ENCODE measurements at regions not wholly inside any gene's neighbourhood (a gene's known extent, or its start where the extent isn't known, plus 50 kb on each side); places are given as distances from the start of the nearest gene placed in this dataset.

DNA sequence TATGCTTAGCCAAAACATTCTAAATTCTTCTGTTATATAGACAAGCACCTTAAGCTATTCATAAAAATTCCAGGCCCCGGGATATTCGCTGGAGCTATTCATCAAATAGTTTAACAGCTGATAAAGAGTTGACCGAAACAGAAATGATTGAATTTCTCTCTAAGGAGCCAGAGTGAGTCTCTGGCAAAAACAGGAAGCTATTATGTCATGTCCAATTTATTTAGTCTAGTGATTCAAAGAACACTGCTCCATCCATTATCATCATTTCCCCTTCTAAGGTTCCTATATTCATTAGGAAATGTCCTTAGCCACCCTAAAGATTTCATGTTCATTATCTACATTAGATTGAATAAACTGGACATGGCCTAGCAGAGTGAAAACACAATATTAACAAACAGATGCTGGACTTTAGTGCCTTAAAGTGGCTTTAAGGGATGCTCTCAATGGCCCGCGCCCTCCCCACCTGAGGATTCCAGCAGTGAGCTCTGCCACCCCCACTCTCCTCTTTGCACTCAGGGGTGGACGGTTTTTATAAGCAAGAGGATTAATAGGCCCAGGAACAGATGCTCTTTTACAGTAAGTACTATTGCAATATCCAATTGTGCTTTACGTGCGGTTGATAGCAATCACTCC lies 122.1 kb upstream of the RGS1 start:
- H4K8ac ChIP-seq (ENCODE audit: low read length), result no peak overlapping the region
- H4K91ac ChIP-seq (ENCODE audit: low read length), result no peak overlapping the region
- no peak overlapping the region for H2BK120ac ChIP-seq (ENCODE audit: low read depth, low read length)
- no peak overlapping the region for H3K9ac ChIP-seq (ENCODE audit: low read length)
- H2BK12ac ChIP-seq (ENCODE audit: low read length in 2 of 2), result no peak overlapping the region
- H2AK5ac ChIP-seq (ENCODE audit: low read length, severe bottlenecking), result no peak overlapping the region
- no peak overlapping the region for H3K14ac ChIP-seq (ENCODE audit: low read length in 2 of 2)
- H2BK5ac ChIP-seq (ENCODE audit: low read depth, low read length, poor library complexity, severe bottlenecking), result no peak overlapping the region
- no peak overlapping the region for H2BK15ac ChIP-seq (ENCODE audit: low read depth, poor library complexity, severe bottlenecking)
- H3K18ac ChIP-seq (ENCODE audit: low read depth in 1 of 2, low read length in 2 of 2), result no peak overlapping the region
- H3K4me3 ChIP-seq (ENCODE audit: insufficient read depth in 1 of 2, low read depth in 1 of 2, low read length in 2 of 2), result no peak overlapping the region
- DNase-seq, result no peak
- H3K23ac ChIP-seq (ENCODE audit: low read length in 2 of 2), result no peak overlapping the region
- no peaks in the 10 kb centered on the region for H3K4me1 ChIP-seq (ENCODE audit: control insufficient read depth, insufficient read depth, low read depth, low read length)
- H3K4ac ChIP-seq (ENCODE audit: low read depth in 1 of 2, low read length in 2 of 2), result no peak overlapping the region
- WGBS, result 33% methylated on average over 1 of the region's 8 CpGs
- H3K36me3 ChIP-seq (ENCODE audit: control insufficient read depth in 1 of 2, insufficient read depth in 2 of 2, low read depth in 1 of 2, low read length in 2 of 2), result no peaks in the 10 kb centered on the region
- no peak overlapping the region for H3K4me2 ChIP-seq (ENCODE audit: low read length, poor library complexity, severe bottlenecking)
- H3K27me3 ChIP-seq (ENCODE audit: control insufficient read depth in 1 of 2, insufficient read depth in 1 of 2, low read length in 2 of 2), result no peaks in the 10 kb centered on the region
- no peaks in the 10 kb centered on the region for H3K9me3 ChIP-seq (ENCODE audit: control insufficient read depth, low read length)
- no peak overlapping the region for H3K27ac ChIP-seq (ENCODE audit: low read length, poor library complexity, severe bottlenecking)
- no peak overlapping the region for H2AFZ ChIP-seq (ENCODE audit: low read depth, low read length)
- H3K79me1 ChIP-seq (replicated peaks; ENCODE audit: low read length, poor library complexity, severe bottlenecking), result no peaks in the 10 kb centered on the region

DNA sequence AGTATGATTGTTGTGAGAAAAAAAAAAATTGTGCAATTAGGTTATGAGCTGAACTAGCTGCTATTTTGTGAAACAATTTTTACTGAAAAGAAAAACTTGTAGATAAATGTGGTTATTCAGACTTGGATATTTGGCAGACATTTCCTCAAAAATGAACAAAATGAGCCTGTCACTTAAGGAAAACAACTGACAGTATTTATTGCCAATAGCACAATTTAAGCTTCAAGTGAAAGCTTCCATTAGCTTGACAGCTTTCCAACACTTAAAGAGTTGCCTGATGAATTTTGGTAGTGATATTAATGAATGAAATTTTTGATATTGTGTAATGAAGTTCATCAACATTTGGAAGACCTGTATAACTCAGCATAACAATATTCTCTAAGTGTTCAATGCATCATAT lies 116.1 kb upstream of the RGS1 start:
- Histone ChIP-seq H4K91ac (ENCODE audit: low read length) (no peak overlapping the region), H3K9ac (ENCODE audit: low read length) (no peak overlapping the region), H2BK15ac (ENCODE audit: low read depth, poor library complexity, severe bottlenecking) (no peak overlapping the region), H2BK5ac (ENCODE audit: low read depth, low read length, poor library complexity, severe bottlenecking) (no peak overlapping the region), H3K4ac (ENCODE audit: low read depth in 1 of 2, low read length in 2 of 2) (no peak overlapping the region), H2BK120ac (ENCODE audit: low read depth, low read length) (no peak overlapping the region), H4K8ac (ENCODE audit: low read length) (no peak overlapping the region), H2BK12ac (ENCODE audit: low read length in 2 of 2) (no peak overlapping the region), H3K36me3 (ENCODE audit: control insufficient read depth in 1 of 2, insufficient read depth in 2 of 2, low read depth in 1 of 2, low read length in 2 of 2) (no peaks in the 10 kb centered on the region), H3K18ac (ENCODE audit: low read depth in 1 of 2, low read length in 2 of 2) (no peak overlapping the region), H3K4me3 (ENCODE audit: insufficient read depth in 1 of 2, low read depth in 1 of 2, low read length in 2 of 2) (no peak overlapping the region), H3K27ac (ENCODE audit: low read length, poor library complexity, severe bottlenecking) (no peak overlapping the region), H2AK5ac (ENCODE audit: low read length, severe bottlenecking) (no peak overlapping the region), H3K4me2 (ENCODE audit: low read length, poor library complexity, severe bottlenecking) (no peak overlapping the region), H3K14ac (ENCODE audit: low read length in 2 of 2) (no peak overlapping the region), H3K9me3 (ENCODE audit: control insufficient read depth, low read length) (no peaks in the 10 kb centered on the region), H3K4me1 (ENCODE audit: control insufficient read depth, insufficient read depth, low read depth, low read length) (no peaks in the 10 kb centered on the region), H3K27me3 (ENCODE audit: control insufficient read depth in 1 of 2, insufficient read depth in 1 of 2, low read length in 2 of 2) (no peaks in the 10 kb centered on the region), H3K79me1 (replicated peaks; ENCODE audit: low read length, poor library complexity, severe bottlenecking) (no peaks in the 10 kb centered on the region), H3K23ac (ENCODE audit: low read length in 2 of 2) (no peak overlapping the region), H2AFZ (ENCODE audit: low read depth, low read length) (no peak overlapping the region)
- DNase-seq, result no peak

DNA sequence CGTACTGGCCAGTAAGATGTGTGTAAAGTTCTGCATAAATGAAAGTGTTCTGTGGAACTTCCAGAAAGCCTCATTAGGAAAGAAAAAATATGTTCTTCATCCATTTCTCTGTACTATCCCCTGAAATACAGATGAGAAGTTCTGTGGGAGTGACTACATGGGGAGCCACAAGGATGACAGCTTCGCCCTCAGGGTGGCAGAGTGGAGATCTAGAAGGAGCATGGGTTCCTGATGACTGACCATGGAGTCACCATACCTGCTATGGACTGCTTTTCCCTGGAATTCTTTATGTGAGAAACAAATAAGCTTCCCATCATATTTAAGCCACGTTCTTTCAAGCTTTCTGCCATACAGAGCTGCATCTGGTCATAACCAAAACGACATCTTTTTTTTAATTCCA lies 113.9 kb upstream of the RGS1 start:
- 100% methylated on average over 1 of the region's 4 CpGs for WGBS

DNA sequence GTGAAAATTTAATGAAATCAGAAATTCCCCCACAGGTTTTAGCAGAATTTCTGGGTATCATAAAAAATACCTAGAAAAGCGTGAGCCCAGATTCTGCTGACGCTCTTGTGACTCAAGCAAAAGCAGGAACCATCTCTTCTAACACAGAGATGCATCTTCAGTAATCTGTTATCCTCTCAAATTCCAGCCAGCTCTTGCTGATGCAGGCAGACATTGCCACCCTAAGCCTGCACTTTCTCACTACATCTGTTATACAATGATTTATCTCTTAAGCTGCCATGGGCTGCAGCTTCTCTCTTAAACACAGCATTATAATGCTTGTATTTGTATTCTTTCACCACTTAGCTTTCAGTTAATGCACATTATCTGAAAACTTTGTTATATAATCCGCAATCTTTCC lies 113.0 kb upstream of the RGS1 start:
- Histone ChIP-seq H3K27ac (ENCODE audit: low read length, poor library complexity, severe bottlenecking) (no peak overlapping the region), H3K23ac (ENCODE audit: low read length in 2 of 2) (no peak overlapping the region), H3K36me3 (ENCODE audit: control insufficient read depth in 1 of 2, insufficient read depth in 2 of 2, low read depth in 1 of 2, low read length in 2 of 2) (no peaks in the 10 kb centered on the region), H2BK15ac (ENCODE audit: low read depth, poor library complexity, severe bottlenecking) (no peak overlapping the region), H3K18ac (ENCODE audit: low read depth in 1 of 2, low read length in 2 of 2) (no peak overlapping the region), H3K27me3 (ENCODE audit: control insufficient read depth in 1 of 2, insufficient read depth in 1 of 2, low read length in 2 of 2) (no peaks in the 10 kb centered on the region), H3K9ac (ENCODE audit: low read length) (no peak overlapping the region), H3K79me1 (replicated peaks; ENCODE audit: low read length, poor library complexity, severe bottlenecking) (no peaks in the 10 kb centered on the region), H3K4me2 (ENCODE audit: low read length, poor library complexity, severe bottlenecking) (no peak overlapping the region), H4K91ac (ENCODE audit: low read length) (no peak overlapping the region), H3K4me1 (ENCODE audit: control insufficient read depth, insufficient read depth, low read depth, low read length) (no peaks in the 10 kb centered on the region), H4K8ac (ENCODE audit: low read length) (no peak overlapping the region), H2AFZ (ENCODE audit: low read depth, low read length) (no peak overlapping the region), H2BK12ac (ENCODE audit: low read length in 2 of 2) (no peak overlapping the region), H3K9me3 (ENCODE audit: control insufficient read depth, low read length) (no peaks in the 10 kb centered on the region), H2AK5ac (ENCODE audit: low read length, severe bottlenecking) (no peak overlapping the region), H2BK120ac (ENCODE audit: low read depth, low read length) (no peak overlapping the region), H3K14ac (ENCODE audit: low read length in 2 of 2) (no peak overlapping the region), H3K4ac (ENCODE audit: low read depth in 1 of 2, low read length in 2 of 2) (no peak overlapping the region), H2BK5ac (ENCODE audit: low read depth, low read length, poor library complexity, severe bottlenecking) (no peak overlapping the region), H3K4me3 (ENCODE audit: insufficient read depth in 1 of 2, low read depth in 1 of 2, low read length in 2 of 2) (no peak overlapping the region)
- no peak for DNase-seq
- 89% methylated on average over 3 of the region's 3 CpGs for WGBS

More for the DNA sequence above, 113.9 kb upstream of the RGS1 start:
- Histone ChIP-seq H2AFZ (ENCODE audit: low read depth, low read length) (no peak overlapping the region), H3K36me3 (ENCODE audit: control insufficient read depth in 1 of 2, insufficient read depth in 2 of 2, low read depth in 1 of 2, low read length in 2 of 2) (no peaks in the 10 kb centered on the region), H4K8ac (ENCODE audit: low read length) (no peak overlapping the region), H3K14ac (ENCODE audit: low read length in 2 of 2) (no peak overlapping the region), H3K4ac (ENCODE audit: low read depth in 1 of 2, low read length in 2 of 2) (no peak overlapping the region), H3K27me3 (ENCODE audit: control insufficient read depth in 1 of 2, insufficient read depth in 1 of 2, low read length in 2 of 2) (no peaks in the 10 kb centered on the region), H3K23ac (ENCODE audit: low read length in 2 of 2) (no peak overlapping the region), H3K79me1 (replicated peaks; ENCODE audit: low read length, poor library complexity, severe bottlenecking) (no peaks in the 10 kb centered on the region), H2BK12ac (ENCODE audit: low read length in 2 of 2) (no peak overlapping the region), H3K4me3 (ENCODE audit: insufficient read depth in 1 of 2, low read depth in 1 of 2, low read length in 2 of 2) (no peak overlapping the region), H3K27ac (ENCODE audit: low read length, poor library complexity, severe bottlenecking) (no peak overlapping the region), H3K4me1 (ENCODE audit: control insufficient read depth, insufficient read depth, low read depth, low read length) (no peaks in the 10 kb centered on the region), H3K18ac (ENCODE audit: low read depth in 1 of 2, low read length in 2 of 2) (no peak overlapping the region), H3K9ac (ENCODE audit: low read length) (no peak overlapping the region), H2BK5ac (ENCODE audit: low read depth, low read length, poor library complexity, severe bottlenecking) (no peak overlapping the region), H4K91ac (ENCODE audit: low read length) (no peak overlapping the region), H3K4me2 (ENCODE audit: low read length, poor library complexity, severe bottlenecking) (no peak overlapping the region), H2BK120ac (ENCODE audit: low read depth, low read length) (no peak overlapping the region), H2BK15ac (ENCODE audit: low read depth, poor library complexity, severe bottlenecking) (no peak overlapping the region), H2AK5ac (ENCODE audit: low read length, severe bottlenecking) (no peak overlapping the region), H3K9me3 (ENCODE audit: control insufficient read depth, low read length) (no peaks in the 10 kb centered on the region)
- DNase-seq, result no peak
